ENCODE measurements at regions not wholly inside any gene's neighbourhood (a gene's known extent, or its start where the extent isn't known, plus 50 kb on each side); places are given as distances from the start of the nearest gene placed in this dataset.

GRCh38 chr20:4095639-4096038 lies 53.0 kb upstream of the SMOX start:
- DNase-seq (ENCODE audit: low read depth) = no peak

DNA sequence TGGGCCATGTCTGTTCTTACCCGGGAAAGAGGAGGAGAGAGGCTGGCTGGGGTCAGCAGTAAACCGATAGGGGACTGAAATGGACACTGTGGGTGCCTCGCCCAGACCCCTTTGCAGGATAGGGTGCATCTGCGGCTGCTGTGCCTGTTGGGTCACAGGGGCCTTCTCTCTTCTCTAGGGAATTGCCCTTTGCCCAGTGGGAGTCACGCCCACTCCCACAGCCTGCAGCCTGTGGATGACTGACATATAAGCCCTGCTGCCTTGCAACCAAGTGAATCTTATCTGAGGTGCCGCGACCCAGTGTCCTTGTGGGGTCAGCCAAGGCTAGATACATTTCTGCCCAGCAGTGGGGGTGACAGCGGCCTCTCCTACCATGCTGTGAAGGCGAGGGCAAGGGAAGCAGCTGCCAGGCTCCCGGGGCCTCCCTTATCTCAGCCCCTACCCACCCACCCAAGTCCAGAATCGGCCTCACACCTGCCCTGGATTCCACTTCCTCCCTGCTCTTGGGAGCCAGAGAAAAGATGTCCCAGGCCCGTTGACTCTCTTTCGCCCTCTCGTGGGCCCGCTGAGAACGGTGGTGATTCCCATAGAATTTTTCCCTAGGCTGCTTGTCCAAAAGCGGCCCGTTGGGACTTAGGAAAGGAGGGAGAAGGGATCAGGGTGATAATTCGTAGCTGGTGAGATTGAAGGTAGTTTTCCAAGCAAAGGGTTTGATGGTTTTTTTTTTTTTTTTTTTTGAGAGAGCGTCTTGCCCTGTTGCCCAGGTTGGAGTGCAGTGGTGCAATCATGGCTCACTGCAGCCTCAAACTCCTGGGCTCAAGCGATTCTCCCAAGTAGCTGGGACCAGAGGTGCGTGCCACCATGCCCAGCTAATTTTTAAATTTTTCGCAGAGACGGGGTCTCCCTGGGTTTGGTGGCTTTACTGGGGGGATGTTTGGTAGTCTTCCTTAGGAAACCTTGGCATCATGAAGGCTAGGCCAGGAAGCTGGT lies 56.8 kb upstream of the SMOX start:
- no peak for DNase-seq (ENCODE audit: low read depth)

DNA sequence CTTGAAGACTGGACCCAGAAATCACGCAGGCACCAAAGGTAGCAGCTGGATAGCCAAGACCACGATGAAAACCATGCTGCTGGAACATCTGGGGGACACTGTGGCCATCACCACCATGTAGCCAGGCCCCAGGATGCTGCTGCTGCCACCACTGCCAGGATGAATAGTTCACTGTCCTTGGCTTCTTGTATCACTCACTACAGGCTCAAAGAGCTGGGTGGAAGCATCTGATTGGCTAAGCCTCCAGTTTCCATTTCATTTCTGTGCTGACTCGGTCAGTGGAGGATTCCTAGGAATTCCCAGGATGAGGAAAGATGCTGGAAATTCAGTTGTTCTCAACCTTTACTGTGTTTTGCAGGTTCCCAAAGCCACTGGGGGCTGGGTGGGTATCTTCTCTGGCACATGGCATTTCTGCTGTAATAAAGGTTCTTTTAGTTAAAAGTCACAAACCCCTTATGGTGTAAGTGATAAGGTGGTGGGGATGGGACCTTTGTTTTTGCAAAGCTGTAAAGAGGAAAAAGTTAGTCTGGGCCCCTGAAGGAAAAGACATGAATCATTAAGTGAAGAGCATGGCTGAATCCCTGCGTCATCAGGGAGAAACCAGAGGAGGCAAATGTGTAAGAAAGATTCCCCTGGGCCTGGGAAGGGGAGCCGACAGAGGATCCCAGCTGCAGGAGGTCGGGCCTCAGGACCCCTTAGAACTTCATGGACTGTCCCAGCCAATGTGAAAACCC lies 57.7 kb upstream of the SMOX start:
- DNase-seq (ENCODE audit: low read depth) = peak; percentile 74

DNA sequence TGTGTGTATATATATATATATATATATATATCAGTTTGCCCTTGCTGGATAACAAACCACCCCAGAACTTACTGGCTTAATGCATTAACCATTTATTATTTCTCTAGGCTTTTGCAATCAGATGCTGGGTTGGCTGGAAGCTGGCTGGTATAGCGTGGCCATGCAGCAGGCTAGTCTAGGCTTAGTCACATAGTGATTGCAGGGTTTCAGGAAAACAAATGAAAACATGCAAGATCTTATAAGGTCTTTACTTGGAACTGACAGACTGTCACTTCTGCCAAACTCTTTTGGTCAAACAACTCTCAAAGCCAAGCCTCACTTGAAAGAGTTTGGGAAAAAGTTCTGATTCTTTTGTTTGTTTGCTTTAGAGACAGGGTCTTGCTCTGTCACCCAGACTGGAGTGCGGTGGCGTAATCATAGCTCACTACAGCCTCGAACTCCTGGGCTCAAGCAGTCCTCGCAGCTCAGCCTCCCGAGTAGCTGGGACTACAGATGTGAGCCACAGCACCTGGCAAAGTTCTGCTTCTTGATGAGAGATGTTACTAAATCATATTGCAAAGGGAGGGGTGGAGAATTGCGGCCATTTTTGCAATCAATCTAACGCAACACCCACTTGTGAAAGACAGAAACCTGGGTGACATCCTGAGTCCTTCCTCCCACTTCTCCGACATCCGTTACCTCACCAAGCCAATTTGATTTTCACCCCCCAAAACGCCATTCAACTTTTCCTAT lies 58.7 kb upstream of the SMOX start:
- no peak for DNase-seq (ENCODE audit: low read depth)

GRCh38 chr20:4088766-4089165 lies 59.9 kb upstream of the SMOX start:
- DNase-seq (ENCODE audit: low read depth) = no peak

- DNase-seq (ENCODE audit: low read depth) = no peak
Observed at GRCh38 chr20:4087923-4088322, 60.7 kb upstream of the SMOX start.

GRCh38 chr20:4086771-4087687 lies 61.6 kb upstream of the SMOX start:
- DNase-seq (ENCODE audit: low read depth) = no peak

- no peak for DNase-seq (ENCODE audit: low read depth)
Observed at GRCh38 chr20:4084721-4085120, 63.9 kb upstream of the SMOX start.

DNA sequence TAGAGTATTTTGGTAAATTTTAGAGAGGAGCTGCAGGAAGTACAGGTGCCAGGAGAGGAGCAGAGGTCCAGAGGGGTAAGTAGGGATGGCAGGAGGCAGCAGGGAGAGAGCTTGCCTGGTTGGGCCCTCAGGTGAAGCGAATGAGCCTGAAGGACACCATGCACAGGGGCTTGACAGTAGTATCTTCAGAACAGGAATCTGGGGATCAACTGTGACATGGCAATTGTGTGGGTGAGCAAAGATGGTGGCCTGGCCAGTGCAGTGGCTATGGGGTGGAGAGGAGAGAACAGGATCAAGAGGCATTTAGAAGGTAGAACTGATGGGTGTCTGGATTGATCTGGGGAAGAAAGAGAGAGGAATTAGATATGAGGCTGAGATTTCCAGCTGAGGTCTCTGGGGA lies 64.5 kb upstream of the SMOX start:
- no peak for DNase-seq (ENCODE audit: low read depth)

- DNase-seq (ENCODE audit: low read depth) = no peak
Observed at GRCh38 chr20:4083098-4083865, 65.3 kb upstream of the SMOX start.

DNA sequence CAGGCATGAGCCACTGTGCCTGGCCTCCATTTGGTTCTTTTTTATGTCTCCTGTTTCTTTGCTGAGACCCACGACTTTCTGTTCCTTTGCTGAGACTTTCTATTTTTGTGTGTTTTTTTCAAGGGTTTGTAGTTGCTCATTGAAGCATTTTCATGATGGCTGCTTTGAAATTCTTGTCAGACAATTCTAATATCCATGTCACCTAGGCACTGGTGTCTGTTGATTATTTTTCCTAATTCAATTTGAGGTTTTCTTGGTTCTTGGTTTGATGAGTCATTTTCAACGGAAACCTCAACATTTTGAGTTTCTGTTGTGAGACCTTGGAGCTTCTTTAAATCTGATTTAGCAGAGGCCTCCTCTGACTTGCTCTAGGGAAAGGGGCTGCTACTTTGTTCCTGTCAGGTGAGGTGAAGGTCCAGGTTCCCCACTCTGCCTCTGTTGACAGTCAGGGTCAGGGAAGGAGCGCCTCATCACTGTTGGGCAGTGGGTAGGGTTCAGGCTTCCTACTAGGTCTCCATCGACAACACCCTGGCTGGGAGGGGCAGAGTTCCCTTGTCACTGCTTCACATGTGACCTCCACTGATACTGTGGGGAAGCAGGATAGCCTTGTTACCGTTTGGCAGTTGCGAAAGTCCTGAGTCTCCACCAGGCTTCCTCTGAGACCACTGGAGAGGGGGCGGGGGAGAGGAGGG lies 66.1 kb upstream of the SMOX start:
- no peak for DNase-seq (ENCODE audit: low read depth)

DNA sequence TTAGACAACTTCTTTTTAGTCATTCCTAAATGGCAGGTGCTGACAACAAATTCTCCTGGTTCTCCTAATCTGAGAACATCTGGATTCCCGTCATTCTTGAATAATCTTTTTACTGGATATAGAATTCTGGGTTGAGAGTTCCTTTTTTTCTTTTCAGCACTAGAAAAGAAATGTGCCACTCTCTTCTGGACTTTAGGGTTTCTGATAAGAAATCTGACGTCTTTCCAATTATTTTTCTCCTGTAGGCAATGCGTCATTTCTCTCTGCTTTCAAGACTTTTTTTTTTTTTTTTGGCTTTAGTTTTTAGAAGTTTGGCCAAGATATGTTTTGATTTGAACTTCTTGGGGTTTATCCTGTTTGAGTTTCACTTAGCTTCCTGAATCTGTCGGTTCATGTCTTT lies 66.1 kb upstream of the RNF24 start:
- DNase-seq (ENCODE audit: low read depth) = no peak

GRCh38 chr20:4076671-4077070 lies 61.3 kb upstream of the RNF24 start:
- peak; percentile 93 for DNase-seq (ENCODE audit: low read depth)

DNA sequence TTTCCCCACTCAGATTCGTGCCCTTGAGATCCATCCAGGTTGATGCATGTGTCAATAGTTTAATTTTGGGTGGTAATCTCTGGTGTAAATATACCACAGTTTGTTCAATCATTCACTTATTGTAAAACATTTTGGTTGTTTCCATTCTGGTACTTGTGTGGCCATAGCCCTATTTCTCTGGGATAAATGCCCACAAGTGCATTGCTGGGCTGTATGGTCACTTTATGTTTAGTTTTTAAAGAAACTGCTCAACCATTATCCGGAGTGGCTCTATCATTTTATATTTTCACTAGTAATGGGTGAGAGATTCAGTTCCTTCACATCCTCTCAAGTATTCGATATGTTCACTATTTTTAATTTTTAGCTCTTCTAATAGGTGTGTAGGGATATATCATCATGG lies 60.7 kb upstream of the RNF24 start:
- DNase-seq (ENCODE audit: low read depth) = no peak

DNA sequence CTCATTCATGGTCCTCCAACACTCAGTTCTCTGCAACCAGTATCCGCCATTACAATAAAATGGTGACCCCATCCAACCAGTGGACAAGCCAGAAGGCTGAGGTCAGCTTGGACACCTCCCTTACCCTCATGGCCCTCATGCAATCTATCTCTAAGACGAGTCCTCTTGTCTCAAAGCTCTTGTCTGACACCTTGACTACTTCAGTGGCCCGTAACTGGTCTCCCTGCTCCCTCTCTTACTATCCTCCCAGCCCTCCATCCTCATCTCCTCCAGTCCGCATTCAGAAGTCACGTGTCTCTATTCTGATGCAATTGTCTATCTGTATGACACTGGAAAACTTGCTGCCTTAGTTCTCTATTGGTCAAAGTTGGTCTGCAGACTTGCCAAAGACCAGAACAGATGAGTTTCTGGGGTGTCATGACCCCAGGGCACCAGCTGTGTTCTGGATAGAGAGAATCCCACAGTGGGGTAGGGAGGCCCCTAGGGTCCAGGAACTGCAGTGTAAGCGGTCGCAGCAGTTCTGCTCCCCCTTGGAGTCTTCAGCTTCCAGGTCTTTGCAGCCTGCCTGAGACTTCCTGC lies 59.6 kb upstream of the RNF24 start:
- no peak for DNase-seq (ENCODE audit: low read depth)

GRCh38 chr20:4073852-4074741 lies 58.7 kb upstream of the RNF24 start:
- no peak for DNase-seq (ENCODE audit: low read depth)

DNA sequence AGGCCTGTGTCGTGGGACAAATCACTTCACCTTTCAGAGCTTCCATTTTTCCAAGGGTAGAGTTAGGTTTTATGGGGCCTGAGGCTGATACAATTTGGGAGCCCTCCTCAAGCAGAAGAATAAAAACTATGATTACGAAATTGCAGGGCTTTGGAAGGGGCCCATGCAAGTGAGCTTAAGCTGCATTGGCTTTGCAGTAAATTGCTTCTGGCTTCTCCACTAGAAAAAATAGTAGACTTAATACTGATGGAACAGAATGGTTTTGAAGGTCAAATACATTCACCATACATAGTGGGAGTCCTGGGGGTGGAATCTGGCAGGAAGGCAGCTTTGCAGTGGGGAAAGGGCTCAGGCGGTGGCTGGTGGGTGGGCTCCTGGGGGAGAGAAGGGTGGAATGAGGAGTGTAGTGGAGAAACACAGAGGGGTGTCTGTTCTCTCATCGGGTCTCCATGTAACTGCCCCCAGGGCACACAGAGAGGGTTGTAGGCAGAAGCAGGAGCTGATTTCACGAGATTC lies 55.9 kb upstream of the RNF24 start:
- no peak for DNase-seq (ENCODE audit: low read depth)

Data from HS-5 (cell line).